Psoas muscle (tissue), 7 donors: ENCODE measurements at regions not wholly inside any gene's neighbourhood (a gene's known extent, or its start where the extent isn't known, plus 50 kb on each side); places are given as distances from the start of the nearest gene placed in this dataset.

Experiments used
- ATAC-seq, 4 donors: fragments of 200-7000 bp; cut with Tn5 transposase; one replicate each; pipeline ENCODE4 v1.9.1; 2020; ENCODE audit warnings: moderate library complexity in 3 of 4, mild to moderate bottlenecking in 2 of 4
- DNase-seq, 2 donors: peaks; one replicate each; pipeline ENCODE4 v3.0.0-alpha.2; 2020
- H3K27ac ChIP-seq: fragments of 200-600 bp; one replicate; pipeline ENCODE4 v1.8.0; 2022
- H3K27me3 ChIP-seq, 3 donors: fragments of 200-600 bp in 1 of 3; one replicate each; pipeline versions ENCODE4 v1.6.1 to v1.8.0; 2013 to 2022; ENCODE audit warnings: low read length in 2 of 3, mild to moderate bottlenecking in 2 of 3, moderate library complexity in 1 of 3; ENCODE audit not compliant: insufficient read depth in 3 of 3
- H3K36me3 ChIP-seq, 2 donors: fragments of 200-600 bp in 1 of 2; one replicate each; pipeline versions ENCODE4 v1.6.1 to v1.8.0; 2013 to 2022; ENCODE audit warnings: low read depth in 1 of 2, mild to moderate bottlenecking in 1 of 2, moderate library complexity in 1 of 2; ENCODE audit not compliant: insufficient read depth in 1 of 2
- H3K4me1 ChIP-seq: fragments of 200-600 bp; one replicate; pipeline ENCODE4 v1.8.0; 2022
- H3K4me3 ChIP-seq: fragments of 200-600 bp; one replicate; pipeline ENCODE4 v1.8.0; 2022; ENCODE audit warnings: mild to moderate bottlenecking
- H3K9me3 ChIP-seq: fragments of 200-600 bp; one replicate; pipeline ENCODE4 v1.8.0; 2022
- WGBS, 3 donors: extraction: QIAGEN DNeasy Blood & Tissue Kit; methylation state at CpG; one replicate each; pipeline versions ENCODE4 v1.1.6 to v1.1.7; 2013; 5-methylcytosine and 5-hydroxymethylcytosine counted together
- intact Hi-C, 2 donors: fragments of 100-400 bp; cut with DNase I; formaldehyde crosslinking; loops; one replicate each; pipeline versions ENCODE4 v1.11.0 to v1.14.2; 2022
- TF ChIP-seq, protein P1 (sequence below): fragments of 200-600 bp; IDR thresholded peaks from one replicate; pipeline ENCODE4 v1.8.0; 2022; ENCODE audit warnings: antibody characterized with exemption
- donor health status: healthy with polysubstance abuse.
- donor health status: DM: no; HTN: no; CAD: no; lungs with moderate emphysema.
- donor health status: Bipolar disorder and iron deficiency.
- donor health status: healthy.
- donor health status: DM: yes; HTN: yes; CAD: no.
- donor health status: DM: no; HTN: no; CAD: no.
- donor health status: DM: yes; HTN: yes; CAD: no.

DNA sequence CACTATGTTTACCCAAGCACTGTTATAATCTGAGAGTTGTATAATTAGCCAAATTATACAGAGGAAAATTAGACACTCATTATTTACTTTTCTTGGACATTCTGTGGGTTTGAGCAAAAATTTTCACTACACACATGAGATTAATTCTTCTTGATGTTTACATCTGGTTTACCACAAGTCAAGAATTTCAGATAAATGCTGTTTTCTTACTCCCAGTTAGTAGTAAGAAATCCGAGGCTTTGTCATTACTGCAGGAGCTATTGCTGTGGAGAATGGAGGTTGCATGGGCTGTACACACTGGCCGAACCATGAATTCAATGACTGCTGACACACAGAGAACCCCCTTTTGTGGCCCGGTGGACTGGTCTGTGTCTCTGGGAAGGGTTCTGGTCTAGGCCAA is 207.7 kb upstream of the CFAP20DC start:
- H3K4me3 ChIP-seq: no peak overlapping the region
- no peak overlapping the region for H3K27ac ChIP-seq
- H3K27me3 ChIP-seq: peaks cover 0 to 3% (median 0%) of the 10 kb centered on the region in 3 donors
- no peaks in the 10 kb centered on the region for H3K36me3 ChIP-seq
- H3K4me1 ChIP-seq: no peaks in the 10 kb centered on the region
- no peak for DNase-seq
- no peak for ATAC-seq
- intact Hi-C loops: no loop called here
- TF ChIP-seq, protein P1, sequence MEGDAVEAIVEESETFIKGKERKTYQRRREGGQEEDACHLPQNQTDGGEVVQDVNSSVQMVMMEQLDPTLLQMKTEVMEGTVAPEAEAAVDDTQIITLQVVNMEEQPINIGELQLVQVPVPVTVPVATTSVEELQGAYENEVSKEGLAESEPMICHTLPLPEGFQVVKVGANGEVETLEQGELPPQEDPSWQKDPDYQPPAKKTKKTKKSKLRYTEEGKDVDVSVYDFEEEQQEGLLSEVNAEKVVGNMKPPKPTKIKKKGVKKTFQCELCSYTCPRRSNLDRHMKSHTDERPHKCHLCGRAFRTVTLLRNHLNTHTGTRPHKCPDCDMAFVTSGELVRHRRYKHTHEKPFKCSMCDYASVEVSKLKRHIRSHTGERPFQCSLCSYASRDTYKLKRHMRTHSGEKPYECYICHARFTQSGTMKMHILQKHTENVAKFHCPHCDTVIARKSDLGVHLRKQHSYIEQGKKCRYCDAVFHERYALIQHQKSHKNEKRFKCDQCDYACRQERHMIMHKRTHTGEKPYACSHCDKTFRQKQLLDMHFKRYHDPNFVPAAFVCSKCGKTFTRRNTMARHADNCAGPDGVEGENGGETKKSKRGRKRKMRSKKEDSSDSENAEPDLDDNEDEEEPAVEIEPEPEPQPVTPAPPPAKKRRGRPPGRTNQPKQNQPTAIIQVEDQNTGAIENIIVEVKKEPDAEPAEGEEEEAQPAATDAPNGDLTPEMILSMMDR: no peak
- no peaks in the 10 kb centered on the region for H3K9me3 ChIP-seq
- 71 to 85% (median 77%) methylated on average over 3 of the region's 3 CpGs for WGBS, 3 donors

DNA sequence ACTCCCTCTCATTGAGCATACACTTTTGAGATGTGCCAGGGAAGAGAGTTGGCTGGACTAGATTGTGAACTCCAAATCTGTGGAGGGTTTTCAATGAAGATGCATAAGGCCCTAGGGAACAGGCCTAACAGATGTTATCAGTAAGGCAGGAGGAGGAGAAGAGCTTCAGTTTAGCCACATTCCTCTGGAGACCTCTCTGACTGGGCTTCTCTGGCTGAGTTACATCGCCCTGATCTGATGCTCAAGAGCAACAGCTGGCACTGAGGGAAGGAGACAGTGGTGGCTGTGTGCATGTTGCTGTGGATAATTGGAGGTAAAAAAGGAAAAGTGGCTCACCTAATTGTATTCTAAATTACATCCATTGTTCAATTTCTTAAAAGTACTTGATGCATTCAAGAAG is 206.4 kb upstream of the CFAP20DC start:
- peaks cover 0 to 3% (median 0%) of the 10 kb centered on the region in 3 donors for H3K27me3 ChIP-seq
- no peaks in the 10 kb centered on the region for H3K36me3 ChIP-seq
- intact Hi-C loops: no loop called here
- no peaks in the 10 kb centered on the region for H3K9me3 ChIP-seq
- H3K4me3 ChIP-seq: no peak overlapping the region
- DNase-seq (no peak), ATAC-seq (no peak)
- 31 to 46% (median 33%) methylated on average over 1 of the region's 1 CpG for WGBS, 3 donors
- no peaks in the 10 kb centered on the region for H3K4me1 ChIP-seq
- H3K27ac ChIP-seq: no peak overlapping the region
- TF ChIP-seq, protein P1: no peak

DNA sequence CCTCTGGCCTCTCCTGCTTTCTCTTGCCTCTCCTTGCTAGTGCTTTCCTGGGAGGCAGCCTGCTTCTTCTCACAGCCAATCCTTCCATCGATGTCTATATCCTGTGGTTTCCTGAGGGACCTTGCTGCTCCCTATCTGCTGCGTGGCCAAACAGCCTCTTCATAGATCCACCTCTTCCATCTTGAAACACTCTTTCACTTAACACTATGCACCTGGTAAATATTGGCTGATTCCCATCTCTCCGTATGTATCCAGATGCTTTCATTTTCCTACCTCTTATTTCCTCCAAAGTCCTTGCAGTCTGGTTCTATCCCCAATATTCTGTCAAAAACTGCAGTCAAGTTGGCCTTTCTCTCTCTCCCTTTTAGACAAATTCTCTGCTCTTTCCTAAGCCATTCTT is 205.2 kb upstream of the CFAP20DC start:
- intact Hi-C loops: no loop called here
- peaks cover 0 to 3% (median 0%) of the 10 kb centered on the region in 3 donors for H3K27me3 ChIP-seq
- 58 to 81% (median 75%) methylated on average over 3 of the region's 3 CpGs for WGBS, 3 donors
- no peak overlapping the region for H3K27ac ChIP-seq
- no peaks in the 10 kb centered on the region for H3K36me3 ChIP-seq
- no peaks in the 10 kb centered on the region for H3K4me1 ChIP-seq
- TF ChIP-seq, protein P1: no peak
- H3K4me3 ChIP-seq: no peak overlapping the region
- no peaks in the 10 kb centered on the region for H3K9me3 ChIP-seq
- DNase-seq (no peak), ATAC-seq (no peak)

DNA sequence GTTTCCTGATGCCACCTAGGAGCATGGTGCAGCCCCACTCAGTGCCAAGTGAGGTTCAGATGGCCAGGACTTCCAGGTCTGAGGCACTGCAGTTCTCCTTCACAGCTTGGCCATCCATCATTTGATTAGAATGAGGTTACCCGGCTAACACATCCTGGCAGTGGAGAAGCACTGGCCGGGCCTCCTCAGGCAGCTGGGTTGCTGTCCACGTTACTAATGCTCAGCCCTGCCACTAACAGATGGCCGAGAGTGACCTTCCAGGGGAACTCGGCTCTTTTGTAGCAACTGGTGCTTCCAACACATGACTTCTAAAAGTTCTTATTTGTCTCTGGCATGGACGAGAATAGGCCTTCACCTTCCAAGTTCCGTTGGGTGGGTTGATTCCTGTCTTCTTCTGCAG is 204.6 kb upstream of the CFAP20DC start:
- Histone ChIP-seq H3K36me3 (no peaks in the 10 kb centered on the region), H3K27me3 (peaks cover 0 to 3% (median 0%) of the 10 kb centered on the region in 3 donors), H3K9me3 (no peaks in the 10 kb centered on the region), H3K27ac (no peak overlapping the region), H3K4me1 (no peaks in the 10 kb centered on the region), H3K4me3 (no peak overlapping the region)
- intact Hi-C loops: no loop called here
- DNase-seq: no peak
- no peak for ATAC-seq
- 14 to 24% (median 14%) methylated on average over 7 of the region's 7 CpGs for WGBS, 3 donors
- TF ChIP-seq, protein P1: no peak

DNA sequence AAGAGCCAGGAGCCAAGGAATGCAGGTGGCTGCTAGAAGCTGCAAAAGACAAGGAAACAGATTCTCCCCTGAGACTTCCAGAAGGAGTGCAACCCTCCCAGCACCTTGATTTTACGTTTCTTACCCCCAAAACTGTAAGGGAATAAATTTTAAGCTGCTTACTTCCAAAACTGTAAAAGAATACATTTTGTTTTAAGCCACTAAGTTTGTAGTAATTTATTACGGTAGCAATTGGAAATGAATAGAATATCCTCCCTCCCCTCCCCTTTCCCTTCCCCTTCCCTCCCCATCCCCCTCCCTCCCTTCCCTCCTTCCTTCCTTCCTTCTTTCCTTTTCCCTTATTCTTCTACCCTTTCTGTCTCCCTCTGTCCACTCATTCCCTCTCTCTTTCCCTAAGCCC is 203.7 kb upstream of the CFAP20DC start:
- ATAC-seq: no peak
- intact Hi-C loops: no loop called here
- Histone ChIP-seq H3K4me1 (no peaks in the 10 kb centered on the region), H3K36me3 (no peaks in the 10 kb centered on the region), H3K9me3 (no peaks in the 10 kb centered on the region), H3K4me3 (no peak overlapping the region), H3K27me3 (peaks cover 0 to 3% (median 0%) of the 10 kb centered on the region in 3 donors), H3K27ac (no peak overlapping the region)
- DNase-seq: no peak
- WGBS, 3 donors: 82 to 86% (median 84%) methylated on average over 2 of the region's 2 CpGs
- TF ChIP-seq, protein P1: no peak
